ENCODE measurements at regions not wholly inside any gene's neighbourhood (a gene's known extent, or its start where the extent isn't known, plus 50 kb on each side); places are given as distances from the start of the nearest gene placed in this dataset.

- POLR2A ChIA-PET = no interaction called here
- DNase-seq (ENCODE audit: low read depth) = no peak
- TF ChIP-seq CTCF (IDR thresholded peaks at IDR 0.05; ENCODE audit: insufficient read depth, low read depth, low read length) = no peak
- Histone ChIP-seq H3K36me3 (ENCODE audit: control insufficient read depth, insufficient read depth, low read length) (no peaks in the 10 kb centered on the region), H3K4me3 (ENCODE audit: low read depth, low read length) (no peak overlapping the region), H3K27me3 (ENCODE audit: control insufficient read depth, insufficient read depth, low read length) (no peaks in the 10 kb centered on the region)
- CTCF ChIA-PET = no interaction called here
Observed at GRCh38 chr3:65151666-65152065, 463.9 kb upstream of the ADAMTS9 start.

- no peaks in the 10 kb centered on the region for H3K36me3 ChIP-seq (ENCODE audit: control insufficient read depth, insufficient read depth, low read length)
- no peak overlapping the region for H3K4me3 ChIP-seq (ENCODE audit: low read depth, low read length)
- no peak for TF ChIP-seq CTCF (IDR thresholded peaks at IDR 0.05; ENCODE audit: insufficient read depth, low read depth, low read length)
- ChIA-PET POLR2A (no interaction called here), CTCF (interaction anchor here (0.6 kb wide), 1 partner anchor 105 kb away, joined by 3 read pairs; no protein-coding TSS in a partner anchor)
- H3K27me3 ChIP-seq (ENCODE audit: control insufficient read depth, insufficient read depth, low read length) = no peaks in the 10 kb centered on the region
- no peak for DNase-seq (ENCODE audit: low read depth)
Observed at GRCh38 chr3:65149877-65150276, 462.1 kb upstream of the ADAMTS9 start.

- DNase-seq (ENCODE audit: low read depth) = no peak
- no peak for TF ChIP-seq CTCF (IDR thresholded peaks at IDR 0.05; ENCODE audit: insufficient read depth, low read depth, low read length)
- CTCF ChIA-PET = no interaction called here
- H3K4me3 ChIP-seq (ENCODE audit: low read depth, low read length) = no peak overlapping the region
- H3K36me3 ChIP-seq (ENCODE audit: control insufficient read depth, insufficient read depth, low read length) = no peaks in the 10 kb centered on the region
- POLR2A ChIA-PET = no interaction called here
- no peaks in the 10 kb centered on the region for H3K27me3 ChIP-seq (ENCODE audit: control insufficient read depth, insufficient read depth, low read length)
Observed at GRCh38 chr3:65148687-65149086, 460.9 kb upstream of the ADAMTS9 start.

GRCh38 chr3:65146179-65146578 lies 458.4 kb upstream of the ADAMTS9 start:
- H3K27me3 ChIP-seq (ENCODE audit: control insufficient read depth, insufficient read depth, low read length) = no peaks in the 10 kb centered on the region
- CTCF ChIA-PET = interaction anchor here (0.8 kb wide), 1 partner anchor 8 kb away, joined by 3 read pairs; no protein-coding TSS in a partner anchor
- no peak overlapping the region for H3K4me3 ChIP-seq (ENCODE audit: low read depth, low read length)
- no peak for DNase-seq (ENCODE audit: low read depth)
- POLR2A ChIA-PET = no interaction called here
- TF ChIP-seq CTCF (IDR thresholded peaks at IDR 0.05; ENCODE audit: insufficient read depth, low read depth, low read length) = no peak
- H3K36me3 ChIP-seq (ENCODE audit: control insufficient read depth, insufficient read depth, low read length) = no peaks in the 10 kb centered on the region

GRCh38 chr3:65145680-65146079 lies 457.9 kb upstream of the ADAMTS9 start:
- DNase-seq (ENCODE audit: low read depth) = no peak
- no peak for TF ChIP-seq CTCF (IDR thresholded peaks at IDR 0.05; ENCODE audit: insufficient read depth, low read depth, low read length)
- H3K36me3 ChIP-seq (ENCODE audit: control insufficient read depth, insufficient read depth, low read length) = no peaks in the 10 kb centered on the region
- no peak overlapping the region for H3K4me3 ChIP-seq (ENCODE audit: low read depth, low read length)
- no peaks in the 10 kb centered on the region for H3K27me3 ChIP-seq (ENCODE audit: control insufficient read depth, insufficient read depth, low read length)
- CTCF ChIA-PET = interaction anchor here (0.8 kb wide), 1 partner anchor 9 kb away, joined by 3 read pairs; no protein-coding TSS in a partner anchor
- POLR2A ChIA-PET = no interaction called here

Measured in BJ (cell line).